Activated CD8-positive, alpha-beta T cell treated with anti-CD3 and anti-CD28 coated beads, Interleukin-2, amount 10 ng/mL, durations not matched to agents 7 days and 5 days (primary cell): ENCODE measurements at regions not wholly inside any gene's neighbourhood (a gene's known extent, or its start where the extent isn't known, plus 50 kb on each side); places are given as distances from the start of the nearest gene placed in this dataset.

Experiments used
- ATAC-seq: fragments of 150-1000 bp; cut with Tn5 transposase; one replicate; pipeline ENCODE4 v1.10.0; 2021; ENCODE audit warnings: moderate library complexity
- CTCF ChIA-PET: fragments of 350-600 bp; sonication (Branson Sonifier 250); formaldehyde crosslinking; loops from one replicate; lab custom pipeline; 2021; ENCODE audit warnings: antibody characterized with exemption; lab: Charles Lee
- POLR2A ChIA-PET: fragments of 350-600 bp; sonication (Branson Sonifier 250); formaldehyde crosslinking; loops from one replicate; lab custom pipeline; 2021; ENCODE audit warnings: antibody characterized with exemption; lab: Charles Lee
- DNase-seq: peaks from one replicate; pipeline ENCODE4 v3.0.0-alpha.2; 2020
- H3K27ac Mint-ChIP-seq: one replicate; pipeline ENCODE4 v1.8.0; 2021; ENCODE audit warnings: mild to moderate bottlenecking, mixed read lengths
- H3K27me3 Mint-ChIP-seq: one replicate; pipeline ENCODE4 v1.8.0; 2021; ENCODE audit warnings: low read depth, mixed read lengths
- H3K36me3 Mint-ChIP-seq: one replicate; pipeline ENCODE4 v1.8.0; 2021; ENCODE audit warnings: low read depth, mixed read lengths
- H3K4me1 Mint-ChIP-seq: one replicate; pipeline ENCODE4 v1.8.0; 2021; ENCODE audit warnings: low read depth, mixed read lengths
- H3K4me3 Mint-ChIP-seq: one replicate; pipeline ENCODE4 v1.8.0; 2021; ENCODE audit warnings: mild to moderate bottlenecking, mixed read lengths
- H3K9me3 Mint-ChIP-seq: one replicate; pipeline ENCODE4 v1.8.0; 2022; ENCODE audit warnings: mixed read lengths; ENCODE audit not compliant: insufficient read depth

- ATAC-seq (no peak), DNase-seq (no peak)
- POLR2A ChIA-PET, result no interaction called here
- Mint-ChIP-seq H3K27ac (no peak overlapping the region), H3K27me3 (no peaks in the 10 kb centered on the region), H3K9me3 (no peaks in the 10 kb centered on the region), H3K36me3 (no peaks in the 10 kb centered on the region), H3K4me1 (no peaks in the 10 kb centered on the region), H3K4me3 (no peak overlapping the region)
- CTCF ChIA-PET, result no interaction called here
These were observed 317.1 kb upstream of the CHD6 start for GRCh38 chr20:41935259-41935791.

DNA sequence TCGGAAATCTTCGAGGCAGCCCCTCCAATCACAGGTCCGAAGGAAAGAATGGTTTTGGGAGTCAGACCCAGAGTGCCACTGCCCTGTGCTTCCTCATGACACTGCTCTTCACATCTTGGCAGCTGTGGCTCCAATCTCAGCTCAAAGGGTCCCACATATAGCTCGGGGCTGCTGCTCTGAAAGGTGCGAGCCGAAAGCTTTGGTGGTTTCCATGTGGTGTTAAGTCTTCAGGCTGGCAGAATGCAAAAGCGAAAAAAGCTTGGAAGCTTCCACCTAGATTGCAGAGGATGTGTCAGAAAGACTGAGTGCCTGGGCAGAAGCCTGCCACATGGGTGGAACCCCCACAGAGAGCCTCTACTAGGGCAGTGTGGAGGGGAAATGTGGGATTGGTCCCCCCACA, 314.3 kb upstream of the CHD6 start:
- no peaks in the 10 kb centered on the region for H3K36me3 Mint-ChIP-seq
- ChIA-PET POLR2A (interaction anchor here (0.7 kb wide), 1 partner anchor 43 kb away, joined by 3 read pairs; no protein-coding TSS in a partner anchor), CTCF (no interaction called here)
- H3K4me3 Mint-ChIP-seq, result no peak overlapping the region
- no peaks in the 10 kb centered on the region for H3K9me3 Mint-ChIP-seq
- DNase-seq, result no peak
- no peaks in the 10 kb centered on the region for H3K27me3 Mint-ChIP-seq
- no peak for ATAC-seq
- no peak overlapping the region for H3K27ac Mint-ChIP-seq
- H3K4me1 Mint-ChIP-seq, result no peaks in the 10 kb centered on the region

GRCh38 chr20:41927655-41928054, 309.5 kb upstream of the CHD6 start:
- Mint-ChIP-seq H3K27me3 (peaks cover 5% of the 10 kb centered on the region), H3K9me3 (no peaks in the 10 kb centered on the region), H3K27ac (no peak overlapping the region), H3K36me3 (no peaks in the 10 kb centered on the region), H3K4me1 (no peaks in the 10 kb centered on the region), H3K4me3 (no peak overlapping the region)
- DNase-seq (no peak), ATAC-seq (no peak)
- POLR2A ChIA-PET, result no interaction called here
- CTCF ChIA-PET, result no interaction called here

GRCh38 chr20:41927189-41927588, 309.0 kb upstream of the CHD6 start:
- Mint-ChIP-seq H3K4me3 (no peak overlapping the region), H3K27me3 (peaks cover 8% of the 10 kb centered on the region)
- POLR2A ChIA-PET, result no interaction called here

DNA sequence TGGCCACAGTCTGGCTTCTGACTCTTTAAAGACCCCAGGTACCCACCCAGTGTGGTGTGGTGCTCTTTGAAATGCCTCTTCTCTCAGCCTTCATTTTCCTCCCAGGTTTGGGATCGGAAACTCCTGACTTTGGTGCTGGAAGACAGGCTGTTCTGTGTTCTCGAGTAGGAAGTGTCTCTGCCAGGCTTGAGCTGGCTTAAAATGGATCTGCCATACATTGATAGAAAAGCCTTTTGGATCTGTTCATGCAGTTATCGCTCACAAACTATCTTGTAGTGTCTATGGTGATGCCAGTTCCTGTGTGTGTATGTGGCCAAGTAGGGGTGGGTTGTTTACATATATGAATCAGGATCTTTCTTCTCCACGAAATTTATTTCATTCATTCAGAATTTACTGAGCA, 307.3 kb upstream of the CHD6 start:
- no peak for ATAC-seq
- DNase-seq, result no peak
- Mint-ChIP-seq H3K36me3 (no peaks in the 10 kb centered on the region), H3K27ac (no peak overlapping the region), H3K4me3 (no peak overlapping the region), H3K9me3 (no peaks in the 10 kb centered on the region), H3K4me1 (no peaks in the 10 kb centered on the region), H3K27me3 (peaks cover 9% of the 10 kb centered on the region)
- ChIA-PET CTCF (no interaction called here), POLR2A (no interaction called here)

More at GRCh38 chr20:41927189-41927588, 309.0 kb upstream of the CHD6 start:
- DNase-seq, result no peak
- CTCF ChIA-PET, result no interaction called here
- Mint-ChIP-seq H3K9me3 (no peaks in the 10 kb centered on the region), H3K27ac (no peak overlapping the region), H3K4me1 (no peaks in the 10 kb centered on the region), H3K36me3 (no peaks in the 10 kb centered on the region)
- no peak for ATAC-seq

GRCh38 chr20:41923624-41924023, 305.4 kb upstream of the CHD6 start:
- DNase-seq (no peak), ATAC-seq (no peak)
- Mint-ChIP-seq H3K4me1 (no peaks in the 10 kb centered on the region), H3K27me3 (peaks cover 9% of the 10 kb centered on the region), H3K36me3 (no peaks in the 10 kb centered on the region), H3K9me3 (no peaks in the 10 kb centered on the region), H3K27ac (no peak overlapping the region), H3K4me3 (no peak overlapping the region)
- POLR2A ChIA-PET, result no interaction called here
- CTCF ChIA-PET, result no interaction called here

- no peak overlapping the region for H3K4me3 Mint-ChIP-seq
- H3K9me3 Mint-ChIP-seq, result no peaks in the 10 kb centered on the region
- CTCF ChIA-PET, result no interaction called here
- POLR2A ChIA-PET, result no interaction called here
- H3K4me1 Mint-ChIP-seq, result no peaks in the 10 kb centered on the region
- DNase-seq (no peak), ATAC-seq (no peak)
- H3K27ac Mint-ChIP-seq, result no peak overlapping the region
- no peaks in the 10 kb centered on the region for H3K27me3 Mint-ChIP-seq
- H3K36me3 Mint-ChIP-seq, result no peaks in the 10 kb centered on the region
These were observed 295.0 kb upstream of the CHD6 start for GRCh38 chr20:41913146-41913545.

GRCh38 chr20:41910558-41910957, 292.4 kb upstream of the CHD6 start:
- DNase-seq, result no peak
- ATAC-seq, result no peak
- no peak overlapping the region for H3K27ac Mint-ChIP-seq
- ChIA-PET CTCF (interaction anchor here (0.6 kb wide), 1 partner anchor 1280 kb away, joined by 3 read pairs; no protein-coding TSS in a partner anchor), POLR2A (no interaction called here)
- H3K4me3 Mint-ChIP-seq, result no peak overlapping the region
- H3K27me3 Mint-ChIP-seq, result no peaks in the 10 kb centered on the region
- H3K4me1 Mint-ChIP-seq, result no peaks in the 10 kb centered on the region
- H3K36me3 Mint-ChIP-seq, result no peaks in the 10 kb centered on the region
- H3K9me3 Mint-ChIP-seq, result no peaks in the 10 kb centered on the region

DNA sequence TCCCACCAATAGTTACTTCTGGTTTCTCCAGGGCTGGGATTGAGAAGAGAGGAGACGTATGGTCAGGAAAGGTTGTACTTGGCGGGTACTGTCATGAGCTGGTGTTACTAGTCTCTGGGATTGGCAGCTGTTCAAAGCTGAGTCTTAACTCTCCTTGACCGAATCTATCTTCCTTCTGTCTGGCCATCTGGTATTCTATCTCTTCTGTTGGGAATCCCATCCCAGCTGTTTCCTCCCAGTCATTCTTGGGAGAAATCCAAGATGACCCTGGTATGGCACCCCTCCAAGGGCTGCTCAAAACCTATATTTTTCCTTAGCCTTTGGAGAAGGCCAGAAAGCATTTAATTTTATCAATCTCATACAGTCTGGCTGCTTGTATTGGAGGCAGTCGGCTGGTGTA, 287.0 kb upstream of the CHD6 start:
- H3K9me3 Mint-ChIP-seq, result no peaks in the 10 kb centered on the region
- H3K4me1 Mint-ChIP-seq, result no peaks in the 10 kb centered on the region
- H3K4me3 Mint-ChIP-seq, result no peak overlapping the region
- DNase-seq, result no peak
- no peak overlapping the region for H3K27ac Mint-ChIP-seq
- H3K27me3 Mint-ChIP-seq, result no peaks in the 10 kb centered on the region
- ATAC-seq, result no peak
- H3K36me3 Mint-ChIP-seq, result no peaks in the 10 kb centered on the region
- ChIA-PET POLR2A (no interaction called here), CTCF (no interaction called here)

GRCh38 chr20:41903586-41903985, 285.4 kb upstream of the CHD6 start:
- H3K4me1 Mint-ChIP-seq, result no peaks in the 10 kb centered on the region
- POLR2A ChIA-PET, result no interaction called here
- CTCF ChIA-PET, result no interaction called here
- H3K27me3 Mint-ChIP-seq, result no peaks in the 10 kb centered on the region
- DNase-seq, result no peak
- ATAC-seq, result no peak
- H3K4me3 Mint-ChIP-seq, result no peak overlapping the region
- no peaks in the 10 kb centered on the region for H3K36me3 Mint-ChIP-seq
- no peaks in the 10 kb centered on the region for H3K9me3 Mint-ChIP-seq
- H3K27ac Mint-ChIP-seq, result no peak overlapping the region

GRCh38 chr20:41902346-41902745, 284.2 kb upstream of the CHD6 start:
- no peak for ATAC-seq
- Mint-ChIP-seq H3K4me1 (no peaks in the 10 kb centered on the region), H3K4me3 (no peak overlapping the region), H3K36me3 (no peaks in the 10 kb centered on the region), H3K27ac (no peak overlapping the region), H3K27me3 (no peaks in the 10 kb centered on the region), H3K9me3 (no peaks in the 10 kb centered on the region)
- CTCF ChIA-PET, result no interaction called here
- POLR2A ChIA-PET, result no interaction called here
- no peak for DNase-seq

- H3K9me3 Mint-ChIP-seq, result no peaks in the 10 kb centered on the region
- H3K36me3 Mint-ChIP-seq, result no peaks in the 10 kb centered on the region
- CTCF ChIA-PET, result no interaction called here
- no peak for DNase-seq
- H3K27me3 Mint-ChIP-seq, result peaks cover 2% of the 10 kb centered on the region
- no peak overlapping the region for H3K4me3 Mint-ChIP-seq
- ATAC-seq, result no peak
- POLR2A ChIA-PET, result no interaction called here
- no peaks in the 10 kb centered on the region for H3K4me1 Mint-ChIP-seq
- no peak overlapping the region for H3K27ac Mint-ChIP-seq
These were observed 282.1 kb upstream of the CHD6 start for GRCh38 chr20:41900201-41900691.

DNA sequence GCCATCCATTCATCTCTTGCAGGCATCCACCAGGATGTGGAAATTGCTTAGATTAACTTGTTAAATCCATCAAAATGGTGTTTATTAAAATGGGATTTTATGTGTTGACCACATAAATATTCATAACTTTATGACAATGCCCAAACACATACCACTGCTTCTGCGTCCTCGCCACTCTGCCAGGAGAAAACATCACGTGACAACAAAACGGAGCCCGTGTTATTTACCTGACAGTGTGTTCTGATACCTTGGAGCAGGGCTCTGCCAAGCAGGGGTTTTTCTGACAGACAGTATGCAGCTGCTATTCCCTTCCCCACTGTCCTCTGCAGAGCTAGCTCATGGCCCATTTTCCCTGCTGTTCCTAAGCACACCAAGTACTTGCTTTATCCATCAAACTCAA, 279.5 kb upstream of the CHD6 start:
- ATAC-seq (no peak), DNase-seq (no peak)
- Mint-ChIP-seq H3K4me1 (no peaks in the 10 kb centered on the region), H3K4me3 (no peak overlapping the region), H3K27me3 (peaks cover 2% of the 10 kb centered on the region), H3K36me3 (no peaks in the 10 kb centered on the region), H3K9me3 (no peaks in the 10 kb centered on the region), H3K27ac (no peak overlapping the region)
- ChIA-PET POLR2A (no interaction called here), CTCF (no interaction called here)
